MM.1S (cell line): ENCODE measurements at regions not wholly inside any gene's neighbourhood (a gene's known extent, or its start where the extent isn't known, plus 50 kb on each side); places are given as distances from the start of the nearest gene placed in this dataset.

Source experiments
- CTCF ChIP-seq: fragments of 300-600 bp; sonication (generic); IDR thresholded peaks from 2 replicates; pipeline ENCODE4 v1.5.1; 2016; ENCODE audit warnings: antibody characterized with exemption, low read length, mixed read lengths
- EZH2 ChIP-seq: fragments of 300-600 bp; sonication (generic); optimal IDR thresholded peaks from 2 replicates; pipeline ENCODE3; 2017; ENCODE audit warnings: low read depth, mild to moderate bottlenecking, antibody characterized with exemption, low read length, mixed read lengths
- EZH2phosphoT487 ChIP-seq: fragments of 300-600 bp; sonication (generic); IDR thresholded peaks from 2 replicates; pipeline ENCODE4 v1.6.1; 2018; ENCODE audit warnings: antibody characterized with exemption, low read length

DNA sequence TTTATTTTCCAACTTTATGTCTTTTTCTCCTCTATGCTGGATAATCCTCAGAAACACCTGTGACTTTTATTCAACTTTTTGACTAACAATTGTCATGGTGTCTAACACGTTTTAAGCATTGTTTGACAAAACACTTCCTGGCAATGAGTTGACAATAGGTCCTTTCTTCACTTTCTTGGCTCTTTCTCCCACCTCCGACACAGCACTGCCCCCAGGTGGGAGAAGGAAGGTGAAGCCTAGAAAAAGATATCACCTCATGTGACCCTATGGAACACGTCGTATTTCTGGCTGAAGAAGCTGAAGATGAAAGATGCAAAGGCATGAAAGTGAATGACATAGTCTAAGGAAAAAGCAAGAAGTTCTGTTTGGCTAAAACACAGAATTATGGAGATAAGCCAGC is 430.0 kb downstream of the ETNK1 start:
- TF ChIP-seq CTCF (peak; percentile 89), EZH2phosphoT487 (no peak), EZH2 (no peak)
